ENCODE measurements at regions not wholly inside any gene's neighbourhood (a gene's known extent, or its start where the extent isn't known, plus 50 kb on each side); places are given as distances from the start of the nearest gene placed in this dataset.

GRCh38 chr10:128646956-128647355 is 520.7 kb upstream of the MKI67 start:
- Histone ChIP-seq H3K27me3 (ENCODE audit: control insufficient read depth, insufficient read depth, low read length) (no peaks in the 10 kb centered on the region), H3K27ac (ENCODE audit: low read depth, low read length) (no peak overlapping the region), H3K9me3 (ENCODE audit: control insufficient read depth, insufficient read depth, low read length) (peaks cover 32% of the 10 kb centered on the region), H3K4me3 (ENCODE audit: low read depth, low read length) (no peak overlapping the region)
- TF ChIP-seq, protein P1, sequence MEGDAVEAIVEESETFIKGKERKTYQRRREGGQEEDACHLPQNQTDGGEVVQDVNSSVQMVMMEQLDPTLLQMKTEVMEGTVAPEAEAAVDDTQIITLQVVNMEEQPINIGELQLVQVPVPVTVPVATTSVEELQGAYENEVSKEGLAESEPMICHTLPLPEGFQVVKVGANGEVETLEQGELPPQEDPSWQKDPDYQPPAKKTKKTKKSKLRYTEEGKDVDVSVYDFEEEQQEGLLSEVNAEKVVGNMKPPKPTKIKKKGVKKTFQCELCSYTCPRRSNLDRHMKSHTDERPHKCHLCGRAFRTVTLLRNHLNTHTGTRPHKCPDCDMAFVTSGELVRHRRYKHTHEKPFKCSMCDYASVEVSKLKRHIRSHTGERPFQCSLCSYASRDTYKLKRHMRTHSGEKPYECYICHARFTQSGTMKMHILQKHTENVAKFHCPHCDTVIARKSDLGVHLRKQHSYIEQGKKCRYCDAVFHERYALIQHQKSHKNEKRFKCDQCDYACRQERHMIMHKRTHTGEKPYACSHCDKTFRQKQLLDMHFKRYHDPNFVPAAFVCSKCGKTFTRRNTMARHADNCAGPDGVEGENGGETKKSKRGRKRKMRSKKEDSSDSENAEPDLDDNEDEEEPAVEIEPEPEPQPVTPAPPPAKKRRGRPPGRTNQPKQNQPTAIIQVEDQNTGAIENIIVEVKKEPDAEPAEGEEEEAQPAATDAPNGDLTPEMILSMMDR (IDR thresholded peaks at IDR 0.05; ENCODE audit: low read depth, low read length) = no peak
- POLR2A ChIA-PET = no interaction called here
- CTCF ChIA-PET = no interaction called here
- DNase-seq (ENCODE audit: low read depth, low spot score) = no peak

GRCh38 chr10:128657548-128657947 is 531.3 kb upstream of the MKI67 start:
- Histone ChIP-seq H3K27ac (ENCODE audit: low read depth, low read length) (no peak overlapping the region), H3K27me3 (ENCODE audit: control insufficient read depth, insufficient read depth, low read length) (no peaks in the 10 kb centered on the region), H3K4me3 (ENCODE audit: low read depth, low read length) (no peak overlapping the region), H3K9me3 (ENCODE audit: control insufficient read depth, insufficient read depth, low read length) (peaks cover 44% of the 10 kb centered on the region)
- POLR2A ChIA-PET = no interaction called here
- CTCF ChIA-PET = no interaction called here
- no peak for DNase-seq (ENCODE audit: low read depth, low spot score)
- TF ChIP-seq, protein P1 (IDR thresholded peaks at IDR 0.05; ENCODE audit: low read depth, low read length) = no peak

- no peaks in the 10 kb centered on the region for H3K27me3 ChIP-seq (ENCODE audit: control insufficient read depth, insufficient read depth, low read length)
- ChIA-PET POLR2A (no interaction called here), CTCF (no interaction called here)
- DNase-seq (ENCODE audit: low read depth, low spot score) = no peak
- H3K27ac ChIP-seq (ENCODE audit: low read depth, low read length) = no peak overlapping the region
- no peak overlapping the region for H3K4me3 ChIP-seq (ENCODE audit: low read depth, low read length)
- TF ChIP-seq, protein P1 (IDR thresholded peaks at IDR 0.05; ENCODE audit: low read depth, low read length) = no peak
- peaks cover 44% of the 10 kb centered on the region for H3K9me3 ChIP-seq (ENCODE audit: control insufficient read depth, insufficient read depth, low read length)
Measured at GRCh38 chr10:128660726-128661125, 534.5 kb upstream of the MKI67 start.

GRCh38 chr10:128661404-128662197 is 535.4 kb upstream of the MKI67 start:
- ChIA-PET CTCF (no interaction called here), POLR2A (no interaction called here)
- Histone ChIP-seq H3K27ac (ENCODE audit: low read depth, low read length) (no peak overlapping the region), H3K27me3 (ENCODE audit: control insufficient read depth, insufficient read depth, low read length) (no peaks in the 10 kb centered on the region), H3K4me3 (ENCODE audit: low read depth, low read length) (no peak overlapping the region), H3K9me3 (ENCODE audit: control insufficient read depth, insufficient read depth, low read length) (peaks cover 39% of the 10 kb centered on the region)
- DNase-seq (ENCODE audit: low read depth, low spot score) = no peak
- TF ChIP-seq, protein P1 (IDR thresholded peaks at IDR 0.05; ENCODE audit: low read depth, low read length) = no peak

- ChIA-PET POLR2A (no interaction called here), CTCF (no interaction called here)
Measured at GRCh38 chr10:128662520-128662919, 536.3 kb upstream of the MKI67 start.

More at GRCh38 chr10:128662520-128662919, 536.3 kb upstream of the MKI67 start:
- H3K9me3 ChIP-seq (ENCODE audit: control insufficient read depth, insufficient read depth, low read length) = peaks cover 32% of the 10 kb centered on the region
- no peak overlapping the region for H3K27ac ChIP-seq (ENCODE audit: low read depth, low read length)
- no peak for DNase-seq (ENCODE audit: low read depth, low spot score)
- H3K4me3 ChIP-seq (ENCODE audit: low read depth, low read length) = no peak overlapping the region
- H3K27me3 ChIP-seq (ENCODE audit: control insufficient read depth, insufficient read depth, low read length) = no peaks in the 10 kb centered on the region
- TF ChIP-seq, protein P1 (IDR thresholded peaks at IDR 0.05; ENCODE audit: low read depth, low read length) = no peak
